Calu3 (cell line): ENCODE measurements at regions not wholly inside any gene's neighbourhood (a gene's known extent, or its start where the extent isn't known, plus 50 kb on each side); places are given as distances from the start of the nearest gene placed in this dataset.

Experiments
- BruUV-seq: library from RNA; stranded (reverse); fragments of 400-500 nt; replicated peaks from 2 replicates; lab custom pipeline; 2021; lab: Mats Ljungman, UMichigan
- CTCF ChIA-PET: fragments of 300-600 bp; sonication (Branson Sonifier 250); formaldehyde crosslinking; loops from one replicate; lab custom pipeline; 2022; ENCODE audit warnings: antibody characterized with exemption; lab: Charles Lee
- DNase-seq: peaks from one replicate; pipeline ENCODE4 v3.0.0; 2022
- H3K27ac Mint-ChIP-seq: one replicate; pipeline ENCODE4 v1.8.0; 2022; ENCODE audit warnings: mixed read lengths; ENCODE audit not compliant: unreplicated experiment
- H3K27me3 Mint-ChIP-seq: one replicate; pipeline ENCODE4 v1.8.0; 2022; ENCODE audit warnings: mixed read lengths; ENCODE audit not compliant: unreplicated experiment
- H3K36me3 Mint-ChIP-seq: one replicate; pipeline ENCODE4 v1.8.0; 2022; ENCODE audit warnings: mild to moderate bottlenecking, moderate library complexity, mixed read lengths; ENCODE audit not compliant: insufficient read depth, unreplicated experiment
- H3K4me1 Mint-ChIP-seq: one replicate; pipeline ENCODE4 v1.8.0; 2022; ENCODE audit warnings: mild to moderate bottlenecking, low read depth, mixed read lengths; ENCODE audit not compliant: unreplicated experiment
- H3K4me3 Mint-ChIP-seq: one replicate; pipeline ENCODE4 v1.8.0; 2022; ENCODE audit warnings: mild to moderate bottlenecking, low read depth, moderate library complexity, mixed read lengths; ENCODE audit not compliant: unreplicated experiment
- H3K9me3 Mint-ChIP-seq: one replicate; pipeline ENCODE4 v1.8.0; 2022; ENCODE audit warnings: low read depth, mixed read lengths; ENCODE audit not compliant: unreplicated experiment
- intact Hi-C: fragments of 100-400 bp; cut with micrococcal nuclease; formaldehyde crosslinking; loops from one replicate; pipeline ENCODE4 v1.10.0; 2022; ENCODE audit not compliant: unreplicated experiment
- TF ChIP-seq, protein P1 (sequence below): fragments of 200-600 bp; IDR thresholded peaks from one replicate; pipeline ENCODE4 v1.8.0; 2022; ENCODE audit warnings: antibody characterized with exemption; ENCODE audit not compliant: unreplicated experiment

DNA sequence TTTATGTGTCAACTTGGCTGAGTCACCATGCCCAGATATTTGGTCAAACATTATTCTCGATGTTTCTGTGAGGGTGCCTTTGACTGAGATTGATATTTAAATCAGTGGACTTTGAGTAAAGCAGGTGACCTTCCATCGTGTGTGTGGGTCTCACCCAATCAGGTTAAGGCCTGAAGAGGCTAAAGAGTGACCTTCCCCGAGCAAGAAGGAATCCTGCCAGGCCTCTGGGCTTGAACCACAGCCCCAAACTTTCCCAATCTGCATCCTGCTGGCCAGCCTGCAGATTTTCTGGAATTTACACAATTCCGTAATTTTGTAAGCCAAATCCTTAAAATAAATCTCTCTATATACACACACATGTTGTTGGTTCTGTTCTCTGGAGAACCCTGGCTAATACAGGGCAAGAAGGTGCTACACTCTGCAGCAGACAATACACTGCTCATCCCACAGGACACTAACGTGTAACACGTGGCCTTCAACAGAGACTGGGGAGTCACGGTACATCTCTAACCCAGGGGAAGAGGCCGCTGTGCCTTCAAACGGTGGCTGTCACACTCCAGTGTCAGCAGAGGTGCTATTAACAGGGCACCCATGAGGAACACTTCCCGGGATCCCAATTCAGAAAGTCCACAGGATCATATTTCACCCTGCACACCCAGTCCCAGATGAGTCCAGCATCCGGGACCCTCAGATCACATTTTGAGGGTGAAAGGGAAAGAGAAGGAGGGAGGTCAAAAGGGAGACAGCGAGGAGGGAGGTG is 113.1 kb upstream of the ID2 start:
- CTCF ChIA-PET: interaction anchor here (0.5 kb wide), 1 partner anchor 759 kb away, joined by 3 read pairs; no protein-coding TSS in a partner anchor
- DNase-seq: no peak
- Mint-ChIP-seq H3K27me3 (no peaks in the 10 kb centered on the region), H3K36me3 (no peaks in the 10 kb centered on the region), H3K4me3 (no peak overlapping the region), H3K4me1 (no peaks in the 10 kb centered on the region), H3K27ac (no peak overlapping the region), H3K9me3 (no peaks in the 10 kb centered on the region)
- intact Hi-C loops: no loop called here
- no TSS peak for BruUV-seq
- TF ChIP-seq, protein P1, sequence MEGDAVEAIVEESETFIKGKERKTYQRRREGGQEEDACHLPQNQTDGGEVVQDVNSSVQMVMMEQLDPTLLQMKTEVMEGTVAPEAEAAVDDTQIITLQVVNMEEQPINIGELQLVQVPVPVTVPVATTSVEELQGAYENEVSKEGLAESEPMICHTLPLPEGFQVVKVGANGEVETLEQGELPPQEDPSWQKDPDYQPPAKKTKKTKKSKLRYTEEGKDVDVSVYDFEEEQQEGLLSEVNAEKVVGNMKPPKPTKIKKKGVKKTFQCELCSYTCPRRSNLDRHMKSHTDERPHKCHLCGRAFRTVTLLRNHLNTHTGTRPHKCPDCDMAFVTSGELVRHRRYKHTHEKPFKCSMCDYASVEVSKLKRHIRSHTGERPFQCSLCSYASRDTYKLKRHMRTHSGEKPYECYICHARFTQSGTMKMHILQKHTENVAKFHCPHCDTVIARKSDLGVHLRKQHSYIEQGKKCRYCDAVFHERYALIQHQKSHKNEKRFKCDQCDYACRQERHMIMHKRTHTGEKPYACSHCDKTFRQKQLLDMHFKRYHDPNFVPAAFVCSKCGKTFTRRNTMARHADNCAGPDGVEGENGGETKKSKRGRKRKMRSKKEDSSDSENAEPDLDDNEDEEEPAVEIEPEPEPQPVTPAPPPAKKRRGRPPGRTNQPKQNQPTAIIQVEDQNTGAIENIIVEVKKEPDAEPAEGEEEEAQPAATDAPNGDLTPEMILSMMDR: no peak

DNA sequence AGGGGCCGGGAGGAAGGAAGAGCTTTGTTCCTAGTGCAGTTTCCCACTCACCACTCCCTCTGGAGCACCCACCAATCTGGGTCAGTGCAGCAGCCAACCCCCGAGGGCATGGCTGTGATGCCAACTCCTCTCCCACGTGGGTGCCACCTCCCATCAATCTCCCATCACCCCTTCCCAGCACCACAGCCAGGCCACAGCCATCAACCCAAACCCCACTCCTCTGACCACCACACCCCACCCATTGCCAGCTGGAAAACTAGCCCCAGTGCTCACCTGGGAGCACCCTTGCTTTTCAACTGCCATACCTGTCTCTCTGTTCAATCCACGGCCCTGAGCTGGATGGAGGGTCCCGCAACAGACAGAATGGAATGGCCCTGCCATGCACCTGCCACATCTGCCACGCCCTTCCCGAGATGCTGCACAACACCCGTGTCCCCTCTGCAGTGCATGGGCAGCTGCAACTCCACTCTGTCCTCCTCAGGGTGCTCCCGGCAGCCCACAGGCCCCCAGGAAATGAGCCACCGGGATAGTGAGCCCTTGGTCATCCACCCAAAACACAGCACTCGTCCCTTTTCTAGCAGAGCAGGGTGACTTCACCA is 112.4 kb upstream of the ID2 start:
- intact Hi-C loops: no loop called here
- CTCF ChIA-PET: no interaction called here
- DNase-seq: no peak
- TF ChIP-seq, protein P1: no peak
- BruUV-seq: no TSS peak
- Mint-ChIP-seq H3K4me3 (no peak overlapping the region), H3K36me3 (no peaks in the 10 kb centered on the region), H3K9me3 (no peaks in the 10 kb centered on the region), H3K27ac (no peak overlapping the region), H3K4me1 (peaks cover 5% of the 10 kb centered on the region), H3K27me3 (no peaks in the 10 kb centered on the region)

DNA sequence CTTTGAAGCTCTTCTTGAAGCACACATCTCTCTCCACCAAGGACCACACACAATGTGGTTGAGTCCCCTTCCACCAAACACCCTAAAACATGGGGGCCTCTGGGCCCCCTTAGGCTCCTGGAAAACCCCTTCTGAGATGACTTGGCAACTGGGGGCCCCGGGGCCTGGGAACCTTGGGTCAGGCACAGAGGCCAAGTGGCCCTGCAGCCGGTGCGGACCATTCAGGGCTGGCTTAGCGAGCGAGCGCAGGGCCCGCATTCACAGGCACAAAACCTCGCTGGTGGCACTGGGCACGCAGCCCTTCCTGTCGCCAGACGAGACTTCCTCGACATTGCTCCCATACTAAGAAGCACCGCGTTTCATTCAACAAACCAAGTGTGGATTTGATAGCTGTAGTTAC is 111.2 kb upstream of the ID2 start:
- intact Hi-C loops: no loop called here
- TF ChIP-seq, protein P1: no peak
- no peak for DNase-seq
- no peak overlapping the region for H3K27ac Mint-ChIP-seq
- H3K27me3 Mint-ChIP-seq: no peaks in the 10 kb centered on the region
- no peaks in the 10 kb centered on the region for H3K9me3 Mint-ChIP-seq
- BruUV-seq: no TSS peak
- CTCF ChIA-PET: interaction anchor here (1.7 kb wide), 1 partner anchor 13 kb away, joined by 4 read pairs; no protein-coding TSS in a partner anchor
- no peak overlapping the region for H3K4me3 Mint-ChIP-seq
- H3K4me1 Mint-ChIP-seq: peaks cover 14% of the 10 kb centered on the region
- no peaks in the 10 kb centered on the region for H3K36me3 Mint-ChIP-seq

DNA sequence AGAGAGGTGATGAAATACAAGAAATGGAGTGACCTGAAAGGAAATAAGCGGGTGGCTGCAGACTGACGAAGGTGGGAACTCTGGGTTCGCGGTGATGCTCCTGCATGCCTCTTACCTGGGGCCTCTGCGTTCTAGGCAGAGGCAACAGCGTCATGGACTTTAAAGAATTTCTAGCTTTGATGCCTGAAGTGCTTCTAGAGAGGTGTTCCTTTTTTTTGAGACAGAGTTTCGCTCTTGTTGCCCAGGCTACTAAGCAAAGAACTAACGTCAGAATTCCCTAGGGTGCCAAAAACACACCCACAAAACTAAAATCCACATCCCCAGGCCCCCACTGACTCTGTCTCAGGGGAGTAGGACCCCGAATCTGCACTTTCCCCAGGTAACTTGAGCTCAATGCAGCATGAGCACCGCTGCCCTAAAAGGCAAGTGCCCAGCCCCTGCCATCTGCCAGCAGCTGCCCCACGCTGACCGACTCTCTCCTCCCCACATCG is 110.5 kb upstream of the ID2 start:
- no peak for DNase-seq
- Mint-ChIP-seq H3K9me3 (no peaks in the 10 kb centered on the region), H3K27me3 (no peaks in the 10 kb centered on the region), H3K36me3 (no peaks in the 10 kb centered on the region), H3K4me1 (peaks cover 14% of the 10 kb centered on the region), H3K4me3 (no peak overlapping the region), H3K27ac (no peak overlapping the region)
- TF ChIP-seq, protein P1: no peak
- intact Hi-C loops: no loop called here
- no TSS peak for BruUV-seq
- CTCF ChIA-PET: interaction anchor here (1.7 kb wide), 1 partner anchor 12 kb away, joined by 4 read pairs; no protein-coding TSS in a partner anchor
